Subcutaneous abdominal adipose tissue (tissue), 5 donors: ENCODE measurements at regions not wholly inside any gene's neighbourhood (a gene's known extent, or its start where the extent isn't known, plus 50 kb on each side); places are given as distances from the start of the nearest gene placed in this dataset.
"Not testable (repeated sequence)": the region's sequence is repeated elsewhere in the genome, so short reads cannot be mapped to it uniquely, and the experiment has no call there.

Experiments used
- H3K27ac ChIP-seq: one replicate; pipeline ENCODE4 v1.7.0; 2013; ENCODE audit warnings: low read depth, mild to moderate bottlenecking, inconsistent platforms, low read length, moderate library complexity
- H3K27me3 ChIP-seq, 5 donors: one replicate each; pipeline ENCODE4 v1.7.0; 2013; ENCODE audit warnings: low read length in 5 of 5, inconsistent platforms in 1 of 5; ENCODE audit not compliant: control insufficient read depth in 5 of 5, insufficient read depth in 4 of 5
- H3K36me3 ChIP-seq, 5 donors: one replicate each; pipeline ENCODE4 v1.7.0; 2013; ENCODE audit warnings: low read length in 5 of 5; ENCODE audit not compliant: control insufficient read depth in 5 of 5, insufficient read depth in 5 of 5
- H3K4me1 ChIP-seq, 5 donors: one replicate each; pipeline ENCODE4 v1.7.0; 2013; ENCODE audit warnings: low read length in 5 of 5, mild to moderate bottlenecking in 3 of 5, moderate library complexity in 1 of 5; ENCODE audit not compliant: control insufficient read depth in 5 of 5, insufficient read depth in 5 of 5
- H3K4me3 ChIP-seq, 5 donors: one replicate each; pipeline ENCODE4 v1.7.0; 2013; ENCODE audit warnings: low read length in 5 of 5, low read depth in 1 of 5
- H3K9ac ChIP-seq, 5 donors: one replicate each; pipeline ENCODE4 v1.7.0; 2013; ENCODE audit warnings: low read length in 5 of 5, mild to moderate bottlenecking in 4 of 5, moderate library complexity in 3 of 5
- H3K9me3 ChIP-seq, 5 donors: one replicate each; pipeline ENCODE4 v1.7.0; 2013; ENCODE audit warnings: low read length in 5 of 5; ENCODE audit not compliant: control insufficient read depth in 5 of 5
- donor health status: healthy.
- donor health status: healthy.
- donor health status: healthy.
- donor health status: healthy.
- donor health status: healthy.

GRCh38 chr12:127944211-127944899 lies 322.6 kb upstream of the TMEM132C start:
- Histone ChIP-seq H3K4me3 (no peak overlapping the region), H3K9ac (no peak overlapping the region), H3K4me1 (no peaks in the 10 kb centered on the region), H3K27ac (no peak overlapping the region), H3K9me3 (peaks cover 0 to 2% (median 0%) of the 10 kb centered on the region in 5 donors), H3K27me3 (peaks cover 0 to 2% (median 0%) of the 10 kb centered on the region in 5 donors), H3K36me3 (no peaks in the 10 kb centered on the region)

DNA sequence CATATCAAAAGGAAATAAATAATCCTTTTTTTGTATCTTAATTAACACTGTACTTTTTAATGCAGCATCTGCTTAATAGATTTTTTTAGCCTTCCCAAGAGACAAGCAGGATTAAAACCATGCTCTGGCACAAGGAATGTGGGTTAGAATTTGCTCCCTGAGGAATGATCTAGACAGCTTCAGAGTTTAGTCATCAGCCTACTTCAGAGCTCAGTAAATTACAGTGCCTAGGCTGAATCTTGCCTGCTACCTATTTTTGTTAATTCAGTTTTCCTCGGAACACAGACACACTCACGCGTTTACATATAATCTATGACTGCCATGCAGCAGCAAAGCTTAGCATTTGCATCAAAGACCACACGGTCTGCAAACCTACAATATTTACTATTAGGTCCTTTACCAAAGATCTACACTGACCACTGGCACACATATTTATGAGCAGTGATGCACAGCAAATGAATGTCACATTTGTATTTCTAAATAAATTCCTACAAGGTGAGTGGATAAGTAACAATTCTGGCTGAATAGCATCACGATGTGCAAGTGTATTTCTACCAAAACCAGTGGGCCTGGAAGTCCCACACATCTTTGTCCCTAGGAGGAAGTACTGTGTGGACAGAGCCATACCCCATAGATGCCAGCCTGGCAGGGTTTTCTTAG lies 309.8 kb upstream of the TMEM132C start:
- no peaks in the 10 kb centered on the region for H3K9me3 ChIP-seq
- no peaks in the 10 kb centered on the region for H3K4me1 ChIP-seq
- no peak overlapping the region for H3K4me3 ChIP-seq
- H3K27me3 ChIP-seq, result peaks cover 0 to 3% (median 0%) of the 10 kb centered on the region in 5 donors
- H3K36me3 ChIP-seq, result no peaks in the 10 kb centered on the region
- H3K27ac ChIP-seq, result no peak overlapping the region
- no peak overlapping the region for H3K9ac ChIP-seq

DNA sequence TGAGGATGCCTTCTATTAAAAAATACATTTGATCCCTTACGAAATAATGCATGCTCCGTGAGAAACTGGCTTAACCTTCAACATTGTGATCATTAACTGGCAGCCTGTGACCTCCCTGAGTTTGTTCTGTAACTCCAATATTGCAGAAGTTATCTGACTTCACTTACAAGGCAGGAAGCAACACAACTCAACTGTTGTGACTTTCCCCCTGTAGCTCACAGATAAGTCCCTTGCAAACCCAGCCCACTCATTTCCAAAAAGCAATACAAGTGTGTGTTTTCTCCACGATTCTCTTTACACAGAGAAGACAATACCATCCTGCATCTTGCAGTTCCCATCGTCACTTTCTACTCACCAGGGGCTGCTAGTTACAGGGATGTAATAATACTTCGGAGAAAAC lies 304.7 kb upstream of the TMEM132C start:
- H3K4me3 ChIP-seq, result no peak overlapping the region
- no peak overlapping the region for H3K27ac ChIP-seq
- no peaks in the 10 kb centered on the region for H3K4me1 ChIP-seq
- peaks cover 0 to 3% (median 0%) of the 10 kb centered on the region in 5 donors for H3K27me3 ChIP-seq
- H3K9me3 ChIP-seq, result peaks cover 0 to 16% (median 3%) of the 10 kb centered on the region in 5 donors
- H3K9ac ChIP-seq, result no peak overlapping the region
- H3K36me3 ChIP-seq, result no peaks in the 10 kb centered on the region

DNA sequence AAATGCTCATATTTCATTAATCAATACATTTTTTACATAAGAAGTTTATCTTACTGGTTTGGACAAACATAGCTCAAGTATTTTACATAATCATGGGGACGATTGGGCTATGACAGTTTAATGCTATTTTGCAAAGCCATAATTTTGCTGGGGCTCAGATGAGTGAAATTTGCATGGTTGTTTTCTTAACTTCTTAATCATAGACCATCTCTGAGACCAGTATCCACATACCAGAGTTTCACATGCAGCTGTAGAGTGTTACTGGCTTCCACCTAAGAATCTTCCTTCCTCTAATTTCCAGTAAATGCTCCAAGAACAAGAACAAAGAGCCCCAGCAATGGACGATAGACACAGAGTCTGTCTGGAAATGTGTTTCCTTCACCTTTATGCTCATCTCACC lies 303.0 kb upstream of the TMEM132C start:
- no peaks in the 10 kb centered on the region for H3K4me1 ChIP-seq
- H3K27ac ChIP-seq, result no peak overlapping the region
- no peak overlapping the region for H3K4me3 ChIP-seq
- H3K9ac ChIP-seq, result no peak overlapping the region
- peaks cover 0 to 3% (median 0%) of the 10 kb centered on the region in 5 donors for H3K27me3 ChIP-seq
- no peaks in the 10 kb centered on the region for H3K36me3 ChIP-seq
- peaks cover 0 to 19% (median 5%) of the 10 kb centered on the region in 5 donors for H3K9me3 ChIP-seq

DNA sequence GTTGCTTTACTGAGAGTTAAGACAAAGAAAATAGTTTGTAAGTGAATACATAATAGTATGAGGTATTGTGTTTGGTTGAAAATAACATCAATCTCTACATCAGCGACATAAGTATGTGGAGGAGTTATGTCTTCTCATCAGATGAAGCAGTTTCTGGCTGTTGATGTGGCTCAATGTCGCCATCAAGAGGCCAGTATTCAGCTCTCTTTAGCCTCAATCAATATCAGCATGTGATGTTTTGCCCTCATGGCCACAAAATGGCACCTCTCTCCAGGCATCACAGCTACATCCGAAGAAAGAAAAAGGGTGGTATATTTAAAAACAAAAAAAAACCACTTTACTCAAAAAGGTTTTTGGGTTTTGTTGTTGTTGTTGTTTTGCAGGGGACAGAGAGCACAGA lies 302.3 kb upstream of the TMEM132C start:
- H3K27ac ChIP-seq, result no peak overlapping the region
- no peaks in the 10 kb centered on the region for H3K36me3 ChIP-seq
- no peak overlapping the region for H3K4me3 ChIP-seq
- peaks cover 0 to 3% (median 0%) of the 10 kb centered on the region in 5 donors for H3K27me3 ChIP-seq
- no peak overlapping the region for H3K9ac ChIP-seq
- peaks cover 0 to 19% (median 5%) of the 10 kb centered on the region in 5 donors for H3K9me3 ChIP-seq
- no peaks in the 10 kb centered on the region for H3K4me1 ChIP-seq

DNA sequence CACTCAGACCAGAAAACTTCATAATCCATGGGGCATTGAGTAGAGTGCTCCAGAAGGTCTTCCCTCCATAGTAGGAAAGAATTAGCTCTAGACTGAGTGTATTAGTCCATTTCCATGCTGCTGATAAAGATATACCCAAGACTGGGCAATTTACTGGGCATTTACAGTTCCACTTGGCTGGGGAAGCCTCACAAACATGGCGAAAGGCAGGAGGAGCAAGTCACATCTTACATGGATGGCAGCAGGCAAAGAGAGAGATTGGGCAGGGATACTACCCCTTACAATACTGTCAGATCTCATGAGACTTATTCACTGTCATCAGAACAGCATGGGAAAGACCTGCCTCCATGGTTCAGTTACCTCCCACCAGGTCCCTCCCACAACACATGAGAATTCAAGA lies 300.6 kb upstream of the TMEM132C start:
- no peaks in the 10 kb centered on the region for H3K36me3 ChIP-seq
- no peak overlapping the region for H3K4me3 ChIP-seq
- peaks cover 0 to 3% (median 0%) of the 10 kb centered on the region in 5 donors for H3K27me3 ChIP-seq
- H3K4me1 ChIP-seq, result no peaks in the 10 kb centered on the region
- H3K9ac ChIP-seq, result no peak overlapping the region
- no peak overlapping the region for H3K27ac ChIP-seq
- peaks cover 0 to 19% (median 5%) of the 10 kb centered on the region in 5 donors for H3K9me3 ChIP-seq

- no peak overlapping the region for H3K9ac ChIP-seq
- H3K27me3 ChIP-seq, result peaks cover 0 to 3% (median 0%) of the 10 kb centered on the region in 5 donors
- H3K36me3 ChIP-seq, result no peaks in the 10 kb centered on the region
- no peak overlapping the region for H3K4me3 ChIP-seq
- H3K4me1 ChIP-seq, result no peaks in the 10 kb centered on the region
- H3K27ac ChIP-seq, result no peak overlapping the region
- H3K9me3 ChIP-seq, result peaks cover 0 to 17% (median 5%) of the 10 kb centered on the region in 5 donors
Observed at GRCh38 chr12:127970491-127970890, 296.5 kb upstream of the TMEM132C start.

- no peak overlapping the region for H3K4me3 ChIP-seq
- H3K27ac ChIP-seq, result no peak overlapping the region
- no peak overlapping the region for H3K9ac ChIP-seq
- no peaks in the 10 kb centered on the region for H3K4me1 ChIP-seq
- no peaks in the 10 kb centered on the region for H3K36me3 ChIP-seq
- no peaks in the 10 kb centered on the region for H3K9me3 ChIP-seq
- no peaks in the 10 kb centered on the region for H3K27me3 ChIP-seq
Observed at GRCh38 chr12:127980585-127980984, 286.4 kb upstream of the TMEM132C start.

GRCh38 chr12:127981875-127982274 lies 285.1 kb upstream of the TMEM132C start:
- no peak overlapping the region for H3K9ac ChIP-seq
- H3K27ac ChIP-seq, result no peak overlapping the region

GRCh38 chr12:127983213-127983791 lies 283.7 kb upstream of the TMEM132C start:
- H3K4me1 ChIP-seq, H3K36me3 ChIP-seq, H3K4me3 ChIP-seq, H3K27ac ChIP-seq, H3K9ac ChIP-seq, H3K27me3 ChIP-seq, H3K9me3 ChIP-seq: not testable (repeated sequence)

More at GRCh38 chr12:127981875-127982274, 285.1 kb upstream of the TMEM132C start:
- H3K4me3 ChIP-seq, result no peak overlapping the region
- H3K27me3 ChIP-seq, result no peaks in the 10 kb centered on the region
- H3K4me1 ChIP-seq, result no peaks in the 10 kb centered on the region
- no peaks in the 10 kb centered on the region for H3K36me3 ChIP-seq
- no peaks in the 10 kb centered on the region for H3K9me3 ChIP-seq
